Adrenal gland (tissue), 9 donors: ENCODE measurements at regions not wholly inside any gene's neighbourhood (a gene's known extent, or its start where the extent isn't known, plus 50 kb on each side); places are given as distances from the start of the nearest gene placed in this dataset.

Experiments
- DNase-seq, 7 donors: peaks; one replicate each; pipeline ENCODE4 v3.0.0-alpha.2; 2019 to 2020
- H3K27ac ChIP-seq, 5 donors: fragments of 200-600 bp; sonication (generic) in 4 of 5; 1 replicate in 3 of 5; 2 replicates in 2 of 5; pipeline versions ENCODE4 v1.5.1 to v1.8.0; 2016 to 2020; ENCODE audit warnings: mild to moderate bottlenecking in 1 of 5
- H3K27me3 ChIP-seq: fragments of 200-600 bp; 2 replicates; pipeline ENCODE4 v1.8.0; 2021
- H3K36me3 ChIP-seq, 2 donors: fragments of 200-600 bp; replicated peaks in 1 of 2; 1 replicate in 1 of 2; 2 replicates in 1 of 2; pipeline versions ENCODE4 v1.5.1 to v1.8.0; 2018 to 2022
- H3K4me1 ChIP-seq, 2 donors: fragments of 200-600 bp; replicated peaks in 1 of 2; 1 replicate in 1 of 2; 2 replicates in 1 of 2; pipeline versions ENCODE4 v1.5.1 to v1.8.0; 2018 to 2021
- H3K4me3 ChIP-seq, 4 donors: fragments of 200-600 bp; sonication (generic) in 3 of 4; one replicate each; pipeline ENCODE4 v1.5.1; 2016 to 2018
- H3K9me3 ChIP-seq, 3 donors: fragments of 200-600 bp; sonication (generic) in 1 of 3; replicated peaks in 1 of 3; 1 replicate in 2 of 3; 2 replicates in 1 of 3; pipeline versions ENCODE4 v1.5.1 to v1.8.0; 2016 to 2021
- POLR2A ChIP-seq, 2 donors: fragments of 450-650 bp; IDR thresholded peaks; one replicate each; pipeline ENCODE4 v1.6.1; 2017; ENCODE audit warnings: antibody characterized with exemption in 2 of 2, mild to moderate bottlenecking in 2 of 2, moderate library complexity in 1 of 2
- WGBS, 4 donors: extraction: QIAGEN DNeasy Blood & Tissue Kit in 2 of 4; methylation state at CpG; one replicate each; pipeline versions ENCODE4 v1.1.5 to v1.1.7; 2013 to 2017; 5-methylcytosine and 5-hydroxymethylcytosine counted together
- intact Hi-C, 2 donors: fragments of 100-400 bp; cut with DNase I; formaldehyde crosslinking; loops; one replicate each; pipeline versions ENCODE4 v1.14.1 to v1.15.0; 2022 to 2023
- TF ChIP-seq, protein P1 (sequence below), 6 experiments: fragments of 450-650 bp in 4 of 6; fragments of 200-600 bp in 2 of 6; sonication (generic) in 1 of 6; IDR thresholded peaks; 1 replicate in 5 of 6; 2 replicates in 1 of 6; pipeline versions ENCODE4 v1.5.1 to v1.8.0; 2016 to 2021; ENCODE audit warnings: antibody characterized with exemption in 6 of 6, mild to moderate bottlenecking in 2 of 6, moderate library complexity in 1 of 6
- donor health status: healthy with polysubstance abuse.
- donor health status: Bipolar disorder and iron deficiency.
- donor health status: DM: yes; HTN: yes; CAD: no.
- donor health status: DM: no; HTN: no; CAD: no.
- donor health status: DM: no; HTN: no; CAD: no.

DNA sequence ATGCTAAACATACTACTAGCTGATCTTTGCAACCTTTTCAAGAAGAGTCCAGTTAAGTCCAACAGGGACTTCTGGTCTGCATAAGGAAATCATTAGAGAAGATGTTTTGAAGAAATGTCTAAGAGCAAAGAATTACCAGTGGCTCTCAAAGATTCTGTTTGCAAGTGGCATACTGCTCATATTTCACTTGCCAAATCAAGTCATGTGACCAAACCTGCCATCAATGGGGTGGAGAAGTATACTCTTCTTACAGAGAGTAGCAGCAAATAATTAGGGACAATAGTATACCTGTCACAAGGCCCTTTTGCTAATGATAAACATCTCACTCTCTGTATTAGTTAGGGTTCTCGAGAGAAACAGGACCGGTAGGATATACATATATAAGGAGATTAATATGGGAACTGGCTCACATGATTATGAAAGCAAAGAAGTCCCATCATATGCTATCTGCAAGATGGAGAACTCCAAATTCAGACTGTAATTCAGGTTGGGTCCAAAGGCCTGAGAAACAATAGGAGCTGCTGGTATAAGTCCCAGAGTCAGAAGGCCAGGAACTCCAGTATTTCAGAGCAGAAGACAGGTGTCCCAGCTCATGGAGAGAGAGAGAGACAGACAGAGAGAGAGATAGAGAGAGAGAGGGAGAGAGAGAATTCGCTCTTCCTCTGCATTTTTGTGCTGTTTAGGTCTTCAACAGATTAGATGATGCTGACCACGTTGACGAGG is 111.5 kb downstream of the LCA5 start:
- no peaks in the 10 kb centered on the region for H3K27me3 ChIP-seq
- TF ChIP-seq, protein P1, sequence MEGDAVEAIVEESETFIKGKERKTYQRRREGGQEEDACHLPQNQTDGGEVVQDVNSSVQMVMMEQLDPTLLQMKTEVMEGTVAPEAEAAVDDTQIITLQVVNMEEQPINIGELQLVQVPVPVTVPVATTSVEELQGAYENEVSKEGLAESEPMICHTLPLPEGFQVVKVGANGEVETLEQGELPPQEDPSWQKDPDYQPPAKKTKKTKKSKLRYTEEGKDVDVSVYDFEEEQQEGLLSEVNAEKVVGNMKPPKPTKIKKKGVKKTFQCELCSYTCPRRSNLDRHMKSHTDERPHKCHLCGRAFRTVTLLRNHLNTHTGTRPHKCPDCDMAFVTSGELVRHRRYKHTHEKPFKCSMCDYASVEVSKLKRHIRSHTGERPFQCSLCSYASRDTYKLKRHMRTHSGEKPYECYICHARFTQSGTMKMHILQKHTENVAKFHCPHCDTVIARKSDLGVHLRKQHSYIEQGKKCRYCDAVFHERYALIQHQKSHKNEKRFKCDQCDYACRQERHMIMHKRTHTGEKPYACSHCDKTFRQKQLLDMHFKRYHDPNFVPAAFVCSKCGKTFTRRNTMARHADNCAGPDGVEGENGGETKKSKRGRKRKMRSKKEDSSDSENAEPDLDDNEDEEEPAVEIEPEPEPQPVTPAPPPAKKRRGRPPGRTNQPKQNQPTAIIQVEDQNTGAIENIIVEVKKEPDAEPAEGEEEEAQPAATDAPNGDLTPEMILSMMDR (IDR thresholded peaks at IDR 0.05), result no peak
- no peak for TF ChIP-seq POLR2A (IDR thresholded peaks at IDR 0.05)
- H3K9me3 ChIP-seq, result no peaks in the 10 kb centered on the region
- no peaks in the 10 kb centered on the region for H3K36me3 ChIP-seq
- 76 to 87% (median 85%) methylated on average over 5 of the region's 5 CpGs for whole genome bisulfite sequencing, 4 donors
- intact Hi-C loops, result no loop called here
- no peak overlapping the region for H3K4me3 ChIP-seq
- no peak overlapping the region for H3K27ac ChIP-seq
- no peak for DNase-seq
- peaks cover 0 to 6% of the 10 kb centered on the region in 2 donors for H3K4me1 ChIP-seq

GRCh38 chr6:79423216-79423615 is 114.0 kb downstream of the LCA5 start:
- no peaks in the 10 kb centered on the region for H3K36me3 ChIP-seq

GRCh38 chr6:79422666-79423065 is 114.6 kb downstream of the LCA5 start:
- no peak for DNase-seq
- intact Hi-C loops, result no loop called here
- Histone ChIP-seq H3K4me1 (peaks cover 0 to 6% of the 10 kb centered on the region in 2 donors), H3K27me3 (no peaks in the 10 kb centered on the region), H3K27ac (no peak overlapping the region), H3K4me3 (no peak overlapping the region), H3K36me3 (no peaks in the 10 kb centered on the region), H3K9me3 (no peaks in the 10 kb centered on the region)
- TF ChIP-seq, protein P1 (IDR thresholded peaks at IDR 0.05), result no peak
- TF ChIP-seq POLR2A (IDR thresholded peaks at IDR 0.05), result no peak
- WGBS, 4 donors, result 69 to 92% (median 80%) methylated on average over 1 of the region's 1 CpG

More at GRCh38 chr6:79423216-79423615, 114.0 kb downstream of the LCA5 start:
- no peaks in the 10 kb centered on the region for H3K27me3 ChIP-seq
- intact Hi-C loops, result no loop called here
- no peak overlapping the region for H3K27ac ChIP-seq
- DNase-seq, result no peak
- H3K4me3 ChIP-seq, result no peak overlapping the region
- 51 to 72% (median 66%) methylated on average over 2 of the region's 2 CpGs for WGBS, 4 donors
- H3K9me3 ChIP-seq, result no peaks in the 10 kb centered on the region
- TF ChIP-seq, protein P1 (IDR thresholded peaks at IDR 0.05), result no peak
- TF ChIP-seq POLR2A (IDR thresholded peaks at IDR 0.05), result no peak
- peaks cover 0 to 6% of the 10 kb centered on the region in 2 donors for H3K4me1 ChIP-seq

DNA sequence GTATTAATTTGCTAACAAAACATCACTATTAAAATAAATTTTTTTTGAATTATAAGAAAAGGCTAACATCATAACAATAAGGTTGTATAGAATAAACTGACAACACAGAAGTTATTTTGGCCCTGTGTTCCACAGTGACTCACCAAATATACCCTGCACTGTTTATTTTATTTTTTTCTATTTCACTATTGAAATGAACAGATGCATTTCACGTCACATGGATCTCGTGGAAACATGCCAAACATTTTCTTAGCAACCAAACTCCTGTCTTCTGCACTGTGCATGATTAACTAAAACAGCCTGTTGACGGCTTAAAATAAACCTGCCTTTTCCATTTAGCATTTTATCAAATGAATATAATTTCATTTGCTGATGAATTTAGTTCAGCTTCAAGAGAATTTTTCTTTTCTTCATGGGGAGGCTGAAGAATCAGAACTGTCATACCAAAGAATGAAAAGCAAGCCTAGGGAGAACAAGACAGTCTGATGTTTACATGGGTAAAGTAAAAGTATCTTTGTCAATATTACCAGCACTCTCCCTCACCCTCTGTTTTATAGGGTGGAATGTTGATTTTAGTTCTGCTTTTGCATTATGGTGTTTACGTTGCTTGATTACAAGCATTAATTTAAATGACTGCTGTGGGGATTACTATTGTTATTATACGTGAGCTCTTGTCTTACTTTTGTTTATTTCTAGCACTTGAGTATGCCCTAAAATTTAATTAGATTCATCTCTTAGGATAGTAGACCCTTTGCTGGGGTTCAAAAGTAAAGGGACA is 115.3 kb downstream of the LCA5 start:
- DNase-seq, result peak in 6 of 7 donors; percentile 23 to 79 (median 30)
- Histone ChIP-seq H3K27me3 (no peaks in the 10 kb centered on the region), H3K9me3 (no peaks in the 10 kb centered on the region), H3K36me3 (no peaks in the 10 kb centered on the region), H3K4me1 (peaks cover 0 to 6% of the 10 kb centered on the region in 2 donors), H3K4me3 (no peak overlapping the region), H3K27ac (no peak overlapping the region)
- WGBS, 4 donors, result 24 to 31% (median 29%) methylated on average over 5 of the region's 5 CpGs
- TF ChIP-seq, protein P1 (IDR thresholded peaks at IDR 0.05), result no peak
- TF ChIP-seq POLR2A (IDR thresholded peaks at IDR 0.05), result no peak
- intact Hi-C loops, result no loop called here
